ENCODE measurements at regions not wholly inside any gene's neighbourhood (a gene's known extent, or its start where the extent isn't known, plus 50 kb on each side); places are given as distances from the start of the nearest gene placed in this dataset.

DNA sequence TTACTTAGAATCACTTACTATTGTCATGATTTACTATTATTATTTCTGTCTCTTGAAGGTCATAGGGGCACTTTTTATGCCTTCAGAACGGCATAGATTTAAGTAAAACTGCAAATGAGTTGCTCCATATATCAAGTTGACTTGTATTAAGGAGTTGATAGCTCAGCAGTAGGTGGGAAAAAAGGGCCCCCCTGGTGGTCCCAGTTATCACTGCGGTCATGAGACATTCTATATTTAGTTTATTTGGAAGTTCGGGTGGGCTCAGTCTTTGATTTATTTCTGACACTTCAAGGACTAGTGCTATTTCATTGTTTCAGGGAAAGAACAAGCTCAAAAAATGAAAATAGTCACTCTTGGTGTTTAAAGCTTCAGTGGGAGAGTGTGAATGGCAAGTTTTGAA, 159.3 kb downstream of the SLC24A2 start:
- TF ChIP-seq, protein P1, sequence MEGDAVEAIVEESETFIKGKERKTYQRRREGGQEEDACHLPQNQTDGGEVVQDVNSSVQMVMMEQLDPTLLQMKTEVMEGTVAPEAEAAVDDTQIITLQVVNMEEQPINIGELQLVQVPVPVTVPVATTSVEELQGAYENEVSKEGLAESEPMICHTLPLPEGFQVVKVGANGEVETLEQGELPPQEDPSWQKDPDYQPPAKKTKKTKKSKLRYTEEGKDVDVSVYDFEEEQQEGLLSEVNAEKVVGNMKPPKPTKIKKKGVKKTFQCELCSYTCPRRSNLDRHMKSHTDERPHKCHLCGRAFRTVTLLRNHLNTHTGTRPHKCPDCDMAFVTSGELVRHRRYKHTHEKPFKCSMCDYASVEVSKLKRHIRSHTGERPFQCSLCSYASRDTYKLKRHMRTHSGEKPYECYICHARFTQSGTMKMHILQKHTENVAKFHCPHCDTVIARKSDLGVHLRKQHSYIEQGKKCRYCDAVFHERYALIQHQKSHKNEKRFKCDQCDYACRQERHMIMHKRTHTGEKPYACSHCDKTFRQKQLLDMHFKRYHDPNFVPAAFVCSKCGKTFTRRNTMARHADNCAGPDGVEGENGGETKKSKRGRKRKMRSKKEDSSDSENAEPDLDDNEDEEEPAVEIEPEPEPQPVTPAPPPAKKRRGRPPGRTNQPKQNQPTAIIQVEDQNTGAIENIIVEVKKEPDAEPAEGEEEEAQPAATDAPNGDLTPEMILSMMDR (conservative IDR thresholded peaks at IDR 0.05; ENCODE audit: low read depth, low read length): no peak
- TF ChIP-seq EZH2 (IDR thresholded peaks at IDR 0.05; ENCODE audit: low read length, unreplicated experiment): no peak
- TF ChIP-seq EZH2phosphoT487 (IDR thresholded peaks at IDR 0.05; ENCODE audit: borderline replicate concordance, low read length): no peak

Measured in PC-3 (cell line).